PC-3 (cell line): ENCODE measurements at regions not wholly inside any gene's neighbourhood (a gene's known extent, or its start where the extent isn't known, plus 50 kb on each side); places are given as distances from the start of the nearest gene placed in this dataset.

ENCODE experiments used
- EZH2 ChIP-seq: fragments of 300-600 bp; sonication (generic); IDR thresholded peaks from one replicate; pipeline ENCODE4 v1.6.1; 2017; ENCODE audit warnings: antibody characterized with exemption, mild to moderate bottlenecking, low read length; ENCODE audit not compliant: unreplicated experiment
- TF ChIP-seq, protein P1 (sequence below): fragments of 300-600 bp; sonication (generic); conservative IDR thresholded peaks from 2 replicates; pipeline ENCODE4 v1.5.1; 2017; ENCODE audit warnings: antibody characterized with exemption, low read depth, mild to moderate bottlenecking, low read length

DNA sequence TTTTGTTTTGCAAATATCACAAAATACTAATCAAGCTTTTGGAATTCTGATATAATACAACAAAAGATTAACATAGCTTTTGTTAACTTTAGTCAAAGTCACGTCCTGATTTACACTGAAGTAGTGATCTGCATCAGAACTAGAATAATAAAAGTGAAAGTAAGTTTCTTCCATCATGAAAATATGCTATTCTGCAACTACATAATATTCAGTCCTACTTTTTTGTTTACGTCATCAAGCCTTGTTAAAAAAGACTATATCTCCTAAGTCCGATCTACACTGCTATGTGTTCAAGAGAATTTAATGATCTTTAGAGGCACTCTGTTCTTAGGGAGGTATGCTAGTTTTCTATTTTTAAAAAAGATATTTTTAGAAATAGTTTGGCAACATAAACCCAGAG is 330.1 kb downstream of the ARPP21 start:
- TF ChIP-seq, protein P1, sequence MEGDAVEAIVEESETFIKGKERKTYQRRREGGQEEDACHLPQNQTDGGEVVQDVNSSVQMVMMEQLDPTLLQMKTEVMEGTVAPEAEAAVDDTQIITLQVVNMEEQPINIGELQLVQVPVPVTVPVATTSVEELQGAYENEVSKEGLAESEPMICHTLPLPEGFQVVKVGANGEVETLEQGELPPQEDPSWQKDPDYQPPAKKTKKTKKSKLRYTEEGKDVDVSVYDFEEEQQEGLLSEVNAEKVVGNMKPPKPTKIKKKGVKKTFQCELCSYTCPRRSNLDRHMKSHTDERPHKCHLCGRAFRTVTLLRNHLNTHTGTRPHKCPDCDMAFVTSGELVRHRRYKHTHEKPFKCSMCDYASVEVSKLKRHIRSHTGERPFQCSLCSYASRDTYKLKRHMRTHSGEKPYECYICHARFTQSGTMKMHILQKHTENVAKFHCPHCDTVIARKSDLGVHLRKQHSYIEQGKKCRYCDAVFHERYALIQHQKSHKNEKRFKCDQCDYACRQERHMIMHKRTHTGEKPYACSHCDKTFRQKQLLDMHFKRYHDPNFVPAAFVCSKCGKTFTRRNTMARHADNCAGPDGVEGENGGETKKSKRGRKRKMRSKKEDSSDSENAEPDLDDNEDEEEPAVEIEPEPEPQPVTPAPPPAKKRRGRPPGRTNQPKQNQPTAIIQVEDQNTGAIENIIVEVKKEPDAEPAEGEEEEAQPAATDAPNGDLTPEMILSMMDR, result no peak
- TF ChIP-seq EZH2, result no peak
